Choroid plexus epithelial cell (primary cell): ENCODE measurements at regions not wholly inside any gene's neighbourhood (a gene's known extent, or its start where the extent isn't known, plus 50 kb on each side); places are given as distances from the start of the nearest gene placed in this dataset.

Source experiments
- DNase-seq: peaks from one replicate; pipeline ENCODE4 v3.0.0-alpha.2; 2010; ENCODE audit warnings: low read depth
- H3K4me3 ChIP-seq: 2 replicates; pipeline ENCODE4 v1.5.1; 2011; ENCODE audit warnings: low read depth, mild to moderate bottlenecking, control low read depth, low read length, moderate library complexity
- TF ChIP-seq, protein P1 (sequence below): conservative IDR thresholded peaks from 2 replicates; pipeline ENCODE4 v1.5.1; 2011; ENCODE audit warnings: low read depth, mild to moderate bottlenecking, control low read depth, inconsistent platforms, low read length, moderate library complexity

DNA sequence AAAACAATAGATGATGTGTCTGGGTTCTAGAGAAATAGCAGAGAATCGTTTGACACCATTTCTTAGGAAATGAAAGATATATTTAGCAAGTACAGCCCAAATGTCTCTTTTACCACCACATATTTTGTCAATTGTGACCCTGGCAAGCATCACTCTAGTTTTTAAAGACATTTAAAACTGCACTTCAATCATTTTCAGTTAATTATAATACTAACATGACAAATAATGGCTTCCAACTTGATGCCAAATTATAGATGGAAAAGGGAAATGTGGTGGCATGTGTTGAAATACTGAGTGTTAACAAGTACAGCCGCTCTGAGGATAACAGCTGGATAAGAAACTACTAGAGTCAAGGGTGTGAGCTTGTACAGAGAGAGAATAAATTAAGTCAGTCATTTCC, 648.9 kb downstream of the FRK start:
- DNase-seq, result no peak
- TF ChIP-seq, protein P1, sequence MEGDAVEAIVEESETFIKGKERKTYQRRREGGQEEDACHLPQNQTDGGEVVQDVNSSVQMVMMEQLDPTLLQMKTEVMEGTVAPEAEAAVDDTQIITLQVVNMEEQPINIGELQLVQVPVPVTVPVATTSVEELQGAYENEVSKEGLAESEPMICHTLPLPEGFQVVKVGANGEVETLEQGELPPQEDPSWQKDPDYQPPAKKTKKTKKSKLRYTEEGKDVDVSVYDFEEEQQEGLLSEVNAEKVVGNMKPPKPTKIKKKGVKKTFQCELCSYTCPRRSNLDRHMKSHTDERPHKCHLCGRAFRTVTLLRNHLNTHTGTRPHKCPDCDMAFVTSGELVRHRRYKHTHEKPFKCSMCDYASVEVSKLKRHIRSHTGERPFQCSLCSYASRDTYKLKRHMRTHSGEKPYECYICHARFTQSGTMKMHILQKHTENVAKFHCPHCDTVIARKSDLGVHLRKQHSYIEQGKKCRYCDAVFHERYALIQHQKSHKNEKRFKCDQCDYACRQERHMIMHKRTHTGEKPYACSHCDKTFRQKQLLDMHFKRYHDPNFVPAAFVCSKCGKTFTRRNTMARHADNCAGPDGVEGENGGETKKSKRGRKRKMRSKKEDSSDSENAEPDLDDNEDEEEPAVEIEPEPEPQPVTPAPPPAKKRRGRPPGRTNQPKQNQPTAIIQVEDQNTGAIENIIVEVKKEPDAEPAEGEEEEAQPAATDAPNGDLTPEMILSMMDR, result no peak
- no peak overlapping the region for H3K4me3 ChIP-seq

DNA sequence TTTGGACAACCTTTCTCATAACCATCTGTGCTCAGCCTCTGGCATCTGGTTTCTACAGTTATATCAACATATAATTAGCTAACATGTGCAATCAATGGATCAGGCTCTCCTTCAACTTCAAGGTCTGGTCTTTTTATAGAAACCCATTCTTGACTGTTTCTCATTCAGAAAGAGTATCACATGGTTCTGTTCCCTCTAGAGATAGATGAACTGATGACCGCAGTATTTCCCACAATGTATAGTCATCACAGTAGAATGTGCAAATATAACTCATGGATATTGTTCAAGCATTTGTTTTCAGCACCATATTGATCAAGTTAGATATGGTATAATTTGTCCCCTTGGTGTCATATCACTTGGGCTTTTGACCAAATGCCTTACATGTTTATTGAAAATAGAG, 656.2 kb downstream of the FRK start:
- no peak overlapping the region for H3K4me3 ChIP-seq
- no peak for DNase-seq
- TF ChIP-seq, protein P1, result no peak

DNA sequence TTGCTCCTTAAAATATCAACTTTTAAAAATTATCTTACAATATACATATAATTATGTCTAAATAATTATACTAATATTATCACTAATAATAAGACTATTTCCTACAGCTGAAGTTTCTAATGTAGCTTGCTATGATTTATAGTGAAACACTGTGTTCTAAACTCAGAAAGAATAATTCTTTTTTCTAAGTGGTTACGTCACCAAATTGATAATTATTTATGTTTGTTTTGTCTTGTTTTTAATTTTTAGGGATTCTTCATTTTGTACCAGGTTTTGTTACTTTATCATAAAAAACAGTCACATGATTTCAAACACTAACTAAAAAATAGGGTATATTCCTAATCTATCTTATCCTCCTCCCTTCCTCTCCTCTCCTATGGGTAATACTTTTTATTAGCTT, 662.1 kb downstream of the FRK start:
- TF ChIP-seq, protein P1, result no peak
- H3K4me3 ChIP-seq, result no peak overlapping the region
- DNase-seq, result no peak

DNA sequence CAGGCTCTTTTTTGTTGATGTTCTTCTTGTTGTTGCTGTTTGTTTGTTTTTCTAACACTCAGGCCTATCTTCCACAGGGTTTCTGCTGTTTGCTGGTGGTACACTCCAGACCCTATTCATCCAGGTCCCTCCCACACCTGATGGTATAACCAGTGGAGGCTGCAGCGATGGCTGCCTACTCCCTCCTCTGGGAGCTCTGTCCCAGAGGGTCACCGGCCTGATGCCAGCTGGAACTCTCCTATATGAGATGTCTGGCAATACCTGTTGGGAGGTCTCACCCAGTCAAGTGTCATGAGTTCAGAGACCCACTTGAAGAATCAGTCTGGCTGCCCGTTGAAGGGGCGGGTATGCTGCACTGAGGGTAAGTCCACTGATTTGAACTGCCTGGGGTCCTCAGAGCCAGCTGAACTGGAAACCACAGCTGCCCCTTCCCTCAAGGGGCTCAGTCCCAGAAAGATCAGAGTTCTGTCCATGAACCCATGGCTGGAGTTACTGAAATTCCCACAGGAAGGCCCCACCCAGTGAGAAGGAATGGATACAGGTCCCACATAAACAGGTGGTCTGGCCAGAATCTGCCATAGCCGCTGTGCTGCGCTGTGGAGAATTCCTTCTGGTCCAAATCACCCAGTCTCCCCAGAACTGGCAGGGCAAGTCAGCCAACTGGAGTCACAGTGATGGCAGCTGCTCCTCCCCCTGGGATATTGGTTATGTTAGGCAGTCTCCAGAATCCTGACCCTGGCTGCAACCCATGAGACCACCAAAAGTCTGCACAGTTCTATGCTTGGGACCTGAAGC, 664.4 kb downstream of the FRK start:
- no peak for DNase-seq
- H3K4me3 ChIP-seq, result no peak overlapping the region
- TF ChIP-seq, protein P1, result no peak

DNA sequence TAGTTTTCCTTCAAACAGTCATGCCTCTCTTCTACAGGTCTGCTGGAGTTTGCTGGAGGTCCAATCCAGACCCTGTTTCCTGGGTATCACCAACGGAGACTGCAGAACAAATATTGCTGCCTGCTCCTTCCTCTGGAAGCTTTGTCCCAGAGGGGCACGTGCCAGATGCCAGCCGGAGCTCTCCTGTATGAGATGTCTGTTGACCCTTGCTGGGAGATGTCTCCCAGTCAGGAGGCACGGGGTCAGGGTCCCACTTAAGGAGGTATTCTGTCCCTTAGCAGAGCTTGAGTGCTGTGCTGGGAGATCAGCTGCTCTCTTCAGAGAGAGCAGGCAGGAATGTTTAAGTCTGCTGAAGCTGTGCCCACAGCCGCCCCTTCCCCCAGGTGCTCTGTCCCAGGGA, 666.9 kb downstream of the FRK start:
- no peak for DNase-seq
- H3K4me3 ChIP-seq, result no peak overlapping the region
- TF ChIP-seq, protein P1, result no peak

DNA sequence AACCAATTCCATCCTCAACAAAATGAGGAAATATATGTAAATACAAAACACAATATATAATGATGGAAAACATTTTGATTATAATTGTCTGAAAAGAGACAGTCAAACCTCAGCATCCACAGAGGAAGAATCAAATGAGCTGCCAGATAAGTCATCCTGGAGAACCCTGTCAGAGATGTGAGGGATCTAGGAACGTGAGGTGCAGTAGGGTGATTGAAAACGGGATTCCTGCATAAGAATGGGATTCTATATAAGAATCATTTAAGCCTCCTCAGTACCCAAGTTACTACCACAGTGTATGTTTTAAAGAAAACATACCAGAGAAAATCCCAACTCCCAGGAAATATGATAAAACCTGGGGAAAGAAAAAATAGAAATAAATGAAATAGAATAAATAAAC, 690.5 kb downstream of the FRK start:
- DNase-seq, result no peak
- TF ChIP-seq, protein P1, result no peak
- no peak overlapping the region for H3K4me3 ChIP-seq

DNA sequence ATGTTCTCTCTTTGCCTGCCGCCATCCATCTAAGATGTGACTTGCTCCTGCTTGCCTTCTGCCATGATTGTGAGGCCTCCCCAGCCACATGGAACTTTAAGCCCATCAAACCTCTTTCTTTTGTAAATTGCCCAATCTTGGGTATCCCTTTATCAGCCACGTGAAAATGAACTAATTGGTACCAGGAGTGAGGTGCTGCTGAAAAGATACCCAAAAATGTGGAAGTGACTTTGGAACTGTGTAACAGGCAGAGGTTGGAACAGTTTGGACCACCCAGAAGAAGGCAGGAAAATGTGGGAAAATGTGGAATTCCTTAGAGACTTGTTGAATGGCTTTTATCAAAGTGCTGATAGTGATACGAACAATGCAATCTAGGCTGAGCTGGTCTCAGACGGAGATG, 694.9 kb downstream of the FRK start:
- no peak overlapping the region for H3K4me3 ChIP-seq
- DNase-seq, result no peak
- TF ChIP-seq, protein P1, result no peak
